Mammary epithelial cell (primary cell): ENCODE measurements at regions not wholly inside any gene's neighbourhood (a gene's known extent, or its start where the extent isn't known, plus 50 kb on each side); places are given as distances from the start of the nearest gene placed in this dataset.

Experiments
- EZH2 ChIP-seq: IDR thresholded peaks from 2 replicates; pipeline ENCODE4 v1.6.1; 2012; ENCODE audit warnings: low read length, inconsistent platforms, borderline replicate concordance
- TF ChIP-seq, protein P1 (sequence below), 2 donors: IDR thresholded peaks in 1 of 2; conservative IDR thresholded peaks in 1 of 2; 2 replicates each; pipeline ENCODE4 v1.5.1; 2011 to 2012; ENCODE audit warnings: inconsistent platforms in 2 of 2, low read length in 2 of 2, mild to moderate bottlenecking in 2 of 2, control low read depth in 1 of 2, low read depth in 1 of 2; ENCODE audit not compliant: insufficient read depth in 1 of 2; ENCODE audit errors: extremely low read depth in 1 of 2

DNA sequence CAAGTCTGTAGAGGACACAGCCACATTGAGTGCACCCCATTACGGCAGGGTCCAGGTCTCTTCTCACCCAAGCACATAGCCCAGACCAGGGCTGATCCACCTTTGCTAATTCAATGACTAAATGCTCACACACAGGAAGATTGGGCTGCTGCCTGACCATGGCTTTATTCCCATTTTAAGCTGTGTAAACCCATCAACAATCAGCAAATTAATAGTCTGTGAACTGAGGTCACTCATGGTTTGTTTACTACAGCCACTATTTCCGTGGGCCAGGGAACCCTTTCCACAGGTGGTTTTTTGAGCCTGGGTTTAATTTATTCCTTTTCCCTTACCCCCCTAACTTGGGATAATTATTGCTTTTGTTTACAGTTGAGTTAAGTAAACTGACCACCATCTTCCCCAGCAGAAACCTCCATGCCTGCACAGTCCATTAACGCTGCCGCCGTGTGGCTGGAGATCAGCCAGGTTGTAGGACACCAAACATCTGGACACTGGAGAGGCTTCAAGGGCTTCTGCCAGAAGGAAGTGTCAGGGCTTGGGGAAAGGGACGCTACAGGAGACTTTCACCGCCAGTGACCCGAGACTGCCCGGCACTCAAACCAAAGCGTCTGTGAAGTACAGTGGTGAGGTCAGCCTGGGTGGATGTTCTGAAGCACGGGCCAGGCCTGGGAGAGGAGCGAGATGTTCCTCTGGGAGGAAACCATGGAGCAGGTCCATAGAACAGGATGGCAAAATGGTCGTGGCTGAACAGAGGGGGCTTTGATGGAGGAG lies 282.9 kb downstream of the DYSF start:
- TF ChIP-seq, protein P1, sequence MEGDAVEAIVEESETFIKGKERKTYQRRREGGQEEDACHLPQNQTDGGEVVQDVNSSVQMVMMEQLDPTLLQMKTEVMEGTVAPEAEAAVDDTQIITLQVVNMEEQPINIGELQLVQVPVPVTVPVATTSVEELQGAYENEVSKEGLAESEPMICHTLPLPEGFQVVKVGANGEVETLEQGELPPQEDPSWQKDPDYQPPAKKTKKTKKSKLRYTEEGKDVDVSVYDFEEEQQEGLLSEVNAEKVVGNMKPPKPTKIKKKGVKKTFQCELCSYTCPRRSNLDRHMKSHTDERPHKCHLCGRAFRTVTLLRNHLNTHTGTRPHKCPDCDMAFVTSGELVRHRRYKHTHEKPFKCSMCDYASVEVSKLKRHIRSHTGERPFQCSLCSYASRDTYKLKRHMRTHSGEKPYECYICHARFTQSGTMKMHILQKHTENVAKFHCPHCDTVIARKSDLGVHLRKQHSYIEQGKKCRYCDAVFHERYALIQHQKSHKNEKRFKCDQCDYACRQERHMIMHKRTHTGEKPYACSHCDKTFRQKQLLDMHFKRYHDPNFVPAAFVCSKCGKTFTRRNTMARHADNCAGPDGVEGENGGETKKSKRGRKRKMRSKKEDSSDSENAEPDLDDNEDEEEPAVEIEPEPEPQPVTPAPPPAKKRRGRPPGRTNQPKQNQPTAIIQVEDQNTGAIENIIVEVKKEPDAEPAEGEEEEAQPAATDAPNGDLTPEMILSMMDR (conservative IDR thresholded peaks at IDR 0.05 in 1 of 2, IDR thresholded peaks at IDR 0.05 in 1 of 2; ENCODE audit: extremely low read depth in 1 of 2, insufficient read depth in 1 of 2, low read depth in 1 of 2, low read length in 2 of 2) = no peak
- no peak for TF ChIP-seq EZH2
